Fibroblast of lung (primary cell): ENCODE measurements at regions not wholly inside any gene's neighbourhood (a gene's known extent, or its start where the extent isn't known, plus 50 kb on each side); places are given as distances from the start of the nearest gene placed in this dataset.

Experiments used
- CTCF ChIP-seq, 2 donors: IDR thresholded peaks in 1 of 2; conservative IDR thresholded peaks in 1 of 2; 1 replicate in 1 of 2; 2 replicates in 1 of 2; pipeline ENCODE4 v1.5.1; 2011 to 2012; ENCODE audit warnings: low read length in 2 of 2, control low read depth in 1 of 2, inconsistent platforms in 1 of 2, low read depth in 1 of 2, mild to moderate bottlenecking in 1 of 2
- EZH2 ChIP-seq: IDR thresholded peaks from 2 replicates; pipeline ENCODE4 v1.5.1; 2012; ENCODE audit warnings: low read length, control low read depth, mild to moderate bottlenecking; ENCODE audit errors: missing control alignments

- no peak for TF ChIP-seq CTCF (conservative IDR thresholded peaks at IDR 0.05 in 1 of 2, IDR thresholded peaks at IDR 0.05 in 1 of 2; ENCODE audit: low read depth in 1 of 2, low read length in 2 of 2)
- TF ChIP-seq EZH2, result no peak
Observed at GRCh38 chr21:15431053-15431452, 298.7 kb upstream of the USP25 start.
